ENCODE measurements at regions not wholly inside any gene's neighbourhood (a gene's known extent, or its start where the extent isn't known, plus 50 kb on each side); places are given as distances from the start of the nearest gene placed in this dataset.

DNA sequence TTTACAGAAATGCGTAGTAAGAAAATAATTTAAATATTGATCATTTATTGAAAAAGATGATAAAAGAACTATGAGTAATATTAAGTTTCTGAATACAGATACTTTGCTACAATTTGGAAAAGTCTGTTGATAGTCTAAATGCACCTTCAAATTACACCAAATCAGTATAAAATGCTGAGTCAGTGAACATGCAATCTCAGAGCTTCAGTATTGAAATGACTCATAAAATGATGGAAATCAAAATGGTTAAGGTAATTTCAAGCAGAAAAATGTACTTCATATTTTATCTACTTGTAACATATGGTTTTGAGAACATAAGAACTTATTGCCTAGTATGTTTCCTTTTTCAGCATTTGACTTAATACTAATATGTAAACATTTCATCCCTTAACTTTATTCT lies 448.2 kb downstream of the PCDH10 start:
- no peak for TF ChIP-seq POLR2A (IDR thresholded peaks at IDR 0.05; ENCODE audit: low read length)
- no peak for TF ChIP-seq GATA1 (IDR thresholded peaks at IDR 0.05; ENCODE audit: low read depth, low read length)
